HL-60 (cell line): ENCODE measurements at regions not wholly inside any gene's neighbourhood (a gene's known extent, or its start where the extent isn't known, plus 50 kb on each side); places are given as distances from the start of the nearest gene placed in this dataset.

Experiments
- DNase-seq, 2 experiments: peaks; one replicate each; pipeline ENCODE4 v3.0.0-alpha.2; 2010 to 2020; ENCODE audit warnings: low read depth in 1 of 2, low spot score in 1 of 2
- H3K27ac ChIP-seq: fragments of 250-450 bp; sonication (Bioruptor Pico); replicated peaks from 2 replicates; pipeline ENCODE4 v1.5.1; 2020; ENCODE audit warnings: mild to moderate bottlenecking, moderate library complexity
- H3K27me3 ChIP-seq: fragments of 250-450 bp; sonication (Bioruptor Pico); 2 replicates; pipeline ENCODE4 v1.5.1; 2021; ENCODE audit warnings: mild to moderate bottlenecking, moderate library complexity; ENCODE audit not compliant: insufficient read depth, poor library complexity, severe bottlenecking
- H3K4me3 ChIP-seq: replicated peaks from 2 replicates; pipeline ENCODE4 v1.5.1; 2011; ENCODE audit warnings: mild to moderate bottlenecking, control low read depth, low read length; ENCODE audit not compliant: insufficient read depth
- CTCF ChIP-seq: IDR thresholded peaks from one replicate; pipeline ENCODE4 v1.5.1; 2011; ENCODE audit warnings: low read length, control low read depth, inconsistent platforms; ENCODE audit not compliant: insufficient read depth
- GABPA ChIP-seq: IDR thresholded peaks from 2 replicates; pipeline ENCODE4 v1.6.1; 2012; ENCODE audit warnings: low read depth
- POLR2AphosphoS5 ChIP-seq: IDR thresholded peaks from 2 replicates; pipeline ENCODE4 v1.6.1; 2012; ENCODE audit warnings: low read depth
- SPI1 ChIP-seq: IDR thresholded peaks from 2 replicates; pipeline ENCODE4 v1.6.1; 2012; ENCODE audit warnings: low read depth, mild to moderate bottlenecking, borderline replicate concordance
- TF ChIP-seq, protein P1 (sequence below): IDR thresholded peaks from 2 replicates; pipeline ENCODE4 v1.6.1; 2012; ENCODE audit warnings: low read depth; ENCODE audit not compliant: insufficient replicate concordance

- Histone ChIP-seq H3K27me3 (no peaks in the 10 kb centered on the region), H3K27ac (no peak overlapping the region), H3K4me3 (no peak overlapping the region)
- DNase-seq: no peak
- no peak for TF ChIP-seq GABPA
- TF ChIP-seq, protein P1, sequence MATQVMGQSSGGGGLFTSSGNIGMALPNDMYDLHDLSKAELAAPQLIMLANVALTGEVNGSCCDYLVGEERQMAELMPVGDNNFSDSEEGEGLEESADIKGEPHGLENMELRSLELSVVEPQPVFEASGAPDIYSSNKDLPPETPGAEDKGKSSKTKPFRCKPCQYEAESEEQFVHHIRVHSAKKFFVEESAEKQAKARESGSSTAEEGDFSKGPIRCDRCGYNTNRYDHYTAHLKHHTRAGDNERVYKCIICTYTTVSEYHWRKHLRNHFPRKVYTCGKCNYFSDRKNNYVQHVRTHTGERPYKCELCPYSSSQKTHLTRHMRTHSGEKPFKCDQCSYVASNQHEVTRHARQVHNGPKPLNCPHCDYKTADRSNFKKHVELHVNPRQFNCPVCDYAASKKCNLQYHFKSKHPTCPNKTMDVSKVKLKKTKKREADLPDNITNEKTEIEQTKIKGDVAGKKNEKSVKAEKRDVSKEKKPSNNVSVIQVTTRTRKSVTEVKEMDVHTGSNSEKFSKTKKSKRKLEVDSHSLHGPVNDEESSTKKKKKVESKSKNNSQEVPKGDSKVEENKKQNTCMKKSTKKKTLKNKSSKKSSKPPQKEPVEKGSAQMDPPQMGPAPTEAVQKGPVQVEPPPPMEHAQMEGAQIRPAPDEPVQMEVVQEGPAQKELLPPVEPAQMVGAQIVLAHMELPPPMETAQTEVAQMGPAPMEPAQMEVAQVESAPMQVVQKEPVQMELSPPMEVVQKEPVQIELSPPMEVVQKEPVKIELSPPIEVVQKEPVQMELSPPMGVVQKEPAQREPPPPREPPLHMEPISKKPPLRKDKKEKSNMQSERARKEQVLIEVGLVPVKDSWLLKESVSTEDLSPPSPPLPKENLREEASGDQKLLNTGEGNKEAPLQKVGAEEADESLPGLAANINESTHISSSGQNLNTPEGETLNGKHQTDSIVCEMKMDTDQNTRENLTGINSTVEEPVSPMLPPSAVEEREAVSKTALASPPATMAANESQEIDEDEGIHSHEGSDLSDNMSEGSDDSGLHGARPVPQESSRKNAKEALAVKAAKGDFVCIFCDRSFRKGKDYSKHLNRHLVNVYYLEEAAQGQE: no peak
- TF ChIP-seq POLR2AphosphoS5: no peak
- no peak for TF ChIP-seq CTCF
- no peak for TF ChIP-seq SPI1
Measured at GRCh38 chr20:24059174-24059573, 70.6 kb upstream of the GGTLC1 start.

GRCh38 chr20:24056491-24056890, 67.9 kb upstream of the GGTLC1 start:
- TF ChIP-seq SPI1 (no peak), POLR2AphosphoS5 (no peak), GABPA (no peak), CTCF (no peak)
- TF ChIP-seq, protein P1: no peak
- Histone ChIP-seq H3K27ac (no peak overlapping the region), H3K27me3 (no peaks in the 10 kb centered on the region), H3K4me3 (no peak overlapping the region)
- no peak for DNase-seq

GRCh38 chr20:24052599-24053275, 64.2 kb upstream of the GGTLC1 start:
- no peak overlapping the region for H3K4me3 ChIP-seq
- TF ChIP-seq CTCF: no peak
- TF ChIP-seq, protein P1: no peak
- TF ChIP-seq GABPA: no peak
- TF ChIP-seq POLR2AphosphoS5: no peak
- TF ChIP-seq SPI1: no peak
- no peaks in the 10 kb centered on the region for H3K27me3 ChIP-seq

More at GRCh38 chr20:24052599-24053275, 64.2 kb upstream of the GGTLC1 start:
- no peak overlapping the region for H3K27ac ChIP-seq
- no peak for DNase-seq
